GM12878 (cell line): ENCODE measurements at regions not wholly inside any gene's neighbourhood (a gene's known extent, or its start where the extent isn't known, plus 50 kb on each side); places are given as distances from the start of the nearest gene placed in this dataset.

Experiments used
- ATAC-seq: fragments of 200-7000 bp; cut with Tn5 transposase; 3 replicates; pipeline ENCODE4 v1.9.1; 2020; ENCODE audit warnings: mild to moderate bottlenecking, moderate library complexity
- BruUV-seq: library from RNA; stranded (reverse); fragments of 400-500 nt; replicated peaks from 2 replicates; lab custom pipeline; 2021; lab: Mats Ljungman, UMichigan
- CTCF ChIA-PET: fragments of 300-600 bp; sonication (Branson Sonifier 250); formaldehyde crosslinking; extraction: SDS; loops from one replicate; lab custom pipeline; 2021; ENCODE audit warnings: inconsistent platforms; lab: Yijun Ruan, JAX
- POLR2A ChIA-PET: fragments of 350-600 bp; formaldehyde crosslinking; extraction: SDS; loops from one replicate; lab custom pipeline; 2021; ENCODE audit warnings: inconsistent platforms; lab: Charles Lee
- RAD21 ChIA-PET: fragments of 300-600 bp; sonication (Branson Sonifier 250); formaldehyde crosslinking; loops from one replicate; lab custom pipeline; 2023; ENCODE audit warnings: antibody characterized with exemption; ENCODE audit not compliant: unreplicated experiment; lab: Charles Lee
- SMC1A ChIA-PET: fragments of 300-600 bp; sonication (Branson Sonifier 250); formaldehyde crosslinking; loops from one replicate; lab custom pipeline; 2023; ENCODE audit not compliant: unreplicated experiment, uncharacterized antibody; lab: Charles Lee
- DNase-seq: peaks from one replicate; pipeline ENCODE4 v3.0.0-alpha.2; 2011; ENCODE audit warnings: low read depth, low spot score
- FAIRE-seq: peaks from 3 replicates; lab custom pipeline; 2011; peaks lifted over from hg19 to GRCh38; lab: Jason Lieb, UNC
- H2AFZ ChIP-seq: 2 replicates; pipeline ENCODE4 v1.6.0; 2011; ENCODE audit warnings: low read depth, low read length, control low read depth; ENCODE audit not compliant: control insufficient read depth
- H3K27ac ChIP-seq: 2 replicates; pipeline ENCODE4 v1.5.1; 2011; ENCODE audit warnings: control low read depth; ENCODE audit not compliant: control insufficient read depth, insufficient read depth
- H3K27me3 ChIP-seq, 2 experiments: replicated peaks in 1 of 2; 2 replicates each; pipeline versions ENCODE4 v1.6.0 to v1.6.1; 2011; ENCODE audit warnings: low read length in 1 of 2; ENCODE audit not compliant: control insufficient read depth in 2 of 2, insufficient read depth in 2 of 2
- H3K36me3 ChIP-seq, 2 experiments: 2 replicates each; pipeline ENCODE4 v1.5.1; 2011; ENCODE audit warnings: low read length in 1 of 2; ENCODE audit not compliant: control insufficient read depth in 2 of 2, insufficient read depth in 2 of 2
- H3K4me1 ChIP-seq: 2 replicates; pipeline ENCODE4 v1.6.1; 2011; ENCODE audit warnings: mild to moderate bottlenecking, low read length, moderate library complexity, mixed read lengths; ENCODE audit not compliant: control insufficient read depth, insufficient read depth
- H3K4me2 ChIP-seq: 2 replicates; pipeline ENCODE4 v1.6.0; 2011; ENCODE audit warnings: control low read depth; ENCODE audit not compliant: control insufficient read depth, insufficient read depth
- H3K4me3 ChIP-seq: fragments of 200-600 bp; sonication (generic); 2 replicates; pipeline ENCODE4 v1.5.1; 2016
- H3K79me2 ChIP-seq: 2 replicates; pipeline ENCODE4 v1.6.0; 2011; ENCODE audit warnings: low read length; ENCODE audit not compliant: control insufficient read depth, insufficient read depth
- H3K9ac ChIP-seq: 2 replicates; pipeline ENCODE4 v1.8.0; 2011; ENCODE audit warnings: low read length, control low read depth, mixed read lengths; ENCODE audit not compliant: control insufficient read depth, insufficient read depth
- H3K9me3 ChIP-seq: replicated peaks from 3 replicates; pipeline ENCODE4 v1.5.1; 2011; ENCODE audit warnings: mild to moderate bottlenecking, low read length; ENCODE audit not compliant: control insufficient read depth, insufficient read depth
- H4K20me1 ChIP-seq: 2 replicates; pipeline ENCODE4 v1.6.0; 2011; ENCODE audit not compliant: control insufficient read depth, insufficient read depth
- BACH1 ChIP-seq: fragments of 450-650 bp; IDR thresholded peaks from 2 replicates; pipeline ENCODE4 v1.6.1; 2017; ENCODE audit warnings: mild to moderate bottlenecking, borderline replicate concordance
- CEBPZ ChIP-seq: fragments of 150-350 bp; IDR thresholded peaks from 2 replicates; pipeline ENCODE4 v1.6.1; 2016; ENCODE audit warnings: low read depth, low read length
- GATAD2B ChIP-seq: fragments of 450-650 bp; conservative IDR thresholded peaks from 2 replicates; pipeline ENCODE4 v1.6.1; 2017; ENCODE audit warnings: low read depth, mild to moderate bottlenecking, moderate library complexity
- KAT2A ChIP-seq: conservative IDR thresholded peaks from 2 replicates; pipeline ENCODE4 v1.6.1; 2011; ENCODE audit warnings: low read depth, low read length; ENCODE audit not compliant: control insufficient read depth
- NR2C1 ChIP-seq: fragments of 450-650 bp; IDR thresholded peaks from 2 replicates; pipeline ENCODE4 v1.6.1; 2017; ENCODE audit warnings: antibody characterized with exemption, mild to moderate bottlenecking, moderate library complexity
- PKNOX1 ChIP-seq: fragments of 450-650 bp; IDR thresholded peaks from 2 replicates; pipeline ENCODE4 v1.6.1; 2016; ENCODE audit warnings: mild to moderate bottlenecking
- TARDBP ChIP-seq: IDR thresholded peaks from 2 replicates; pipeline ENCODE4 v1.6.1; 2016; ENCODE audit warnings: borderline replicate concordance
- TCF3 ChIP-seq: IDR thresholded peaks from 2 replicates; pipeline ENCODE4 v1.6.1; 2012; ENCODE audit warnings: low read depth, mild to moderate bottlenecking, low read length, borderline replicate concordance; ENCODE audit not compliant: insufficient read depth
- ZNF207 ChIP-seq: fragments of 450-650 bp; IDR thresholded peaks from 2 replicates; pipeline ENCODE4 v1.6.1; 2014; ENCODE audit warnings: antibody characterized with exemption, mild to moderate bottlenecking, borderline replicate concordance
- ZNF24 ChIP-seq: fragments of 450-650 bp; IDR thresholded peaks from 2 replicates; pipeline ENCODE4 v1.6.1; 2017; ENCODE audit warnings: antibody characterized with exemption, mild to moderate bottlenecking
- ZNF622 ChIP-seq: fragments of 450-650 bp; IDR thresholded peaks from 2 replicates; pipeline ENCODE4 v1.6.1; 2017; ENCODE audit warnings: mild to moderate bottlenecking, inconsistent platforms
- WGBS: methylation state at CpG from one replicate; pipeline ENCODE4 v1.1.6; 2016; ENCODE audit warnings: low lambda C conversion rate; ENCODE audit not compliant: insufficient replicate concordance, insufficient coverage; ENCODE audit errors: missing lambda C conversion rate; 5-methylcytosine and 5-hydroxymethylcytosine counted together
- in situ Hi-C: fragments of 300-500 bp; cut with MboI; formaldehyde crosslinking; loops from 9 replicates; pipeline ENCODE4 v1.14.3; 2018; ENCODE audit warnings: mixed read lengths
- intact Hi-C: fragments of 100-400 bp; cut with micrococcal nuclease; formaldehyde crosslinking; loops from one replicate; pipeline ENCODE4 v1.14.2; 2022; ENCODE audit not compliant: unreplicated experiment

DNA sequence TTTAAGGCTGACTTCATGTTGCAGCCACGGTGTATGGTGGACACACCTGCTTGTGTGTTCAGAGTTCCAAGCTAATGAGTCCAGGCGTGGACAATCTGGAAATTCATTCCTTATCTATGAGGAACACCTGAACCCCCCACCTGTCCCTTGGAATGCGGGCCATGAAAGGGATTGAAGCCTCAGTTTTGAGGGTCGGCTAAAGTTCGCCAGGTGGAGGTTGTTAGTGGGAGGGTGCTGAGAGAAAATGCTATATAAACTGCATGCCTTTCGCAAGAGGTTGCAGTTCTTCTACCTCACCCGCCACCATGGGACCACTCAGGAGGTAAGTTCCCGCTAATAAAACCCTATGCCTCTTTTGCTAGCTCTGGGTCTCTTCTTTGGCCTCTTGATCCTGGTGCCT is 348.0 kb downstream of the BCL11B start:
- ChIA-PET CTCF (no interaction called here), RAD21 (no interaction called here), SMC1A (no interaction called here), POLR2A (no interaction called here)
- H3K4me2 ChIP-seq, result no peak overlapping the region
- no peak overlapping the region for H3K9ac ChIP-seq
- H3K36me3 ChIP-seq, result no peaks in the 10 kb centered on the region
- no peaks in the 10 kb centered on the region; the same call in 2 of the 3 replicates for H3K9me3 ChIP-seq
- H3K27ac ChIP-seq, result no peak overlapping the region
- H3K79me2 ChIP-seq, result no peaks in the 10 kb centered on the region
- no peak for ATAC-seq
- 46% methylated on average over 8 of the region's 8 CpGs for WGBS
- H3K4me3 ChIP-seq, result no peak overlapping the region
- H3K4me1 ChIP-seq, result no peaks in the 10 kb centered on the region
- DNase-seq, result no peak
- in situ Hi-C loops (no loop called here), intact Hi-C loops (no loop called here)
- no peak for FAIRE-seq
- no peaks in the 10 kb centered on the region for H4K20me1 ChIP-seq
- TF ChIP-seq TARDBP, result no peak
- no peak for TF ChIP-seq ZNF622
- no peak for TF ChIP-seq GATAD2B
- TF ChIP-seq PKNOX1, result no peak
- TF ChIP-seq TCF3, result no peak
- TF ChIP-seq NR2C1, result no peak
- no peak for TF ChIP-seq KAT2A
- BruUV-seq, result no TSS peak
- H2AFZ ChIP-seq, result no peak overlapping the region
- H3K27me3 ChIP-seq, result no peaks in the 10 kb centered on the region

GRCh38 chr14:98925354-98926040 is 346.5 kb downstream of the BCL11B start:
- Histone ChIP-seq H3K9ac (no peak overlapping the region), H3K9me3 (no peaks in the 10 kb centered on the region), H3K79me2 (no peaks in the 10 kb centered on the region), H3K36me3 (no peaks in the 10 kb centered on the region), H3K4me3 (no peak overlapping the region), H4K20me1 (no peaks in the 10 kb centered on the region), H3K27me3 (no peaks in the 10 kb centered on the region), H2AFZ (no peak overlapping the region), H3K4me1 (no peaks in the 10 kb centered on the region), H3K27ac (no peak overlapping the region), H3K4me2 (no peak overlapping the region)
- ChIA-PET POLR2A (no interaction called here), CTCF (no interaction called here), SMC1A (no interaction called here), RAD21 (no interaction called here)
- BruUV-seq, result no TSS peak
- intact Hi-C loops, result no loop called here
- DNase-seq (no peak), ATAC-seq (no peak), FAIRE-seq (no peak)
- in situ Hi-C loops, result no loop called here
- 10% methylated on average over 7 of the region's 7 CpGs for WGBS
- no peak for TF ChIP-seq NR2C1
- no peak for TF ChIP-seq BACH1
- TF ChIP-seq ZNF207, result no peak
- TF ChIP-seq GATAD2B, result no peak
- no peak for TF ChIP-seq ZNF24
- TF ChIP-seq CEBPZ, result no peak
